Neuron (in vitro differentiated cells): ENCODE measurements at regions not wholly inside any gene's neighbourhood (a gene's known extent, or its start where the extent isn't known, plus 50 kb on each side); places are given as distances from the start of the nearest gene placed in this dataset.
A peak's percentile ranks its signal among the peaks of the same experiment; 100 is the strongest.

ENCODE experiments used
- H2AFZ ChIP-seq: one replicate; pipeline ENCODE4 v1.6.1; 2013; ENCODE audit warnings: low read depth, mild to moderate bottlenecking, inconsistent platforms, low read length, moderate library complexity
- H3K27me3 ChIP-seq: one replicate; pipeline ENCODE4 v1.6.1; 2013; ENCODE audit warnings: low read length; ENCODE audit not compliant: insufficient read depth
- H3K36me3 ChIP-seq: one replicate; pipeline ENCODE4 v1.6.1; 2013; ENCODE audit warnings: low read length; ENCODE audit not compliant: insufficient read depth
- H3K4me1 ChIP-seq: one replicate; pipeline ENCODE4 v1.6.1; 2013; ENCODE audit warnings: low read length; ENCODE audit not compliant: insufficient read depth
- H3K4me3 ChIP-seq: 2 replicates; pipeline ENCODE4 v1.5.1; 2013; ENCODE audit warnings: mild to moderate bottlenecking, low read length, moderate library complexity
- H3K9me3 ChIP-seq: one replicate; pipeline ENCODE4 v1.6.1; 2013; ENCODE audit warnings: low read length

GRCh38 chr13:38415233-38415632 lies 65.6 kb downstream of the UFM1 start:
- H3K4me1 ChIP-seq, result no peaks in the 10 kb centered on the region
- no peaks in the 10 kb centered on the region for H3K9me3 ChIP-seq
- H3K4me3 ChIP-seq, result no peak overlapping the region
- H2AFZ ChIP-seq, result no peak overlapping the region
- H3K36me3 ChIP-seq, result no peaks in the 10 kb centered on the region
- no peaks in the 10 kb centered on the region for H3K27me3 ChIP-seq

GRCh38 chr13:38417241-38417640 lies 67.6 kb downstream of the UFM1 start:
- H3K36me3 ChIP-seq, result no peaks in the 10 kb centered on the region
- H3K4me1 ChIP-seq, result no peaks in the 10 kb centered on the region
- H3K4me3 ChIP-seq, result no peak overlapping the region
- H3K27me3 ChIP-seq, result no peaks in the 10 kb centered on the region
- H3K9me3 ChIP-seq, result no peaks in the 10 kb centered on the region
- H2AFZ ChIP-seq, result no peak overlapping the region

GRCh38 chr13:38417727-38418126 lies 68.1 kb downstream of the UFM1 start:
- H3K4me1 ChIP-seq, result no peaks in the 10 kb centered on the region
- H2AFZ ChIP-seq, result no peak overlapping the region
- no peak overlapping the region for H3K4me3 ChIP-seq
- no peaks in the 10 kb centered on the region for H3K36me3 ChIP-seq
- no peaks in the 10 kb centered on the region for H3K27me3 ChIP-seq
- no peaks in the 10 kb centered on the region for H3K9me3 ChIP-seq

GRCh38 chr13:38418286-38418685 lies 68.6 kb downstream of the UFM1 start:
- Histone ChIP-seq H3K4me3 (no peak overlapping the region), H2AFZ (no peak overlapping the region), H3K9me3 (no peaks in the 10 kb centered on the region), H3K27me3 (no peaks in the 10 kb centered on the region), H3K36me3 (no peaks in the 10 kb centered on the region), H3K4me1 (no peaks in the 10 kb centered on the region)

DNA sequence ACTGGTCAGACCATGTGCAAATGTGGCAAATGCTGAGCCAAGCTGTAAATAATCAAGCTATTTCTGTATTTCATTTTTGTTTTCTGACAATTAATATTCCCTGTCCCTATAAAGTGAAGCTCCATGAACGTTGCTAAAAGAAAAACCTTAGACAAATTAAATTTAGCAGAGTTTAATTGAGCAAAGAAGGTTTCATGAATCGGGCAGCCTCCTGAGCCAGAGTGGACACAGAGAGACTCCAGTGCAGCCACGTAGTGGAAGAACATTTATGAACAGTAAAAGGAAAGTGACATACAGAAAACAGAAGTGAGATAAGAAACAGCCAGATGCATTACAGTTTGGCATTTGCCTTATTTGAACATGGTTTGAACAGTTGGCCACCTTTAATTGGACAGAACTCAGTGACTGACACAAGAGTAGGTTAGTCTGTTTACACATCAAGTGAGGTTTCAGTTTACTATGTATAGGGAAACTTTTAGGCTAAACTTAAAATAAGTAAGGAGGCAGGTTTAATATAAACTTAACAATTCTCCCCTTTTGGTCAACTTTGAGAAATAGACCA lies 69.7 kb downstream of the UFM1 start:
- Histone ChIP-seq H3K36me3 (no peaks in the 10 kb centered on the region), H3K27me3 (no peaks in the 10 kb centered on the region), H2AFZ (no peak overlapping the region), H3K4me1 (no peaks in the 10 kb centered on the region), H3K4me3 (no peak overlapping the region), H3K9me3 (no peaks in the 10 kb centered on the region)

GRCh38 chr13:38421590-38422560 lies 72.2 kb downstream of the UFM1 start:
- no peaks in the 10 kb centered on the region for H3K36me3 ChIP-seq
- H2AFZ ChIP-seq, result no peak overlapping the region
- no peaks in the 10 kb centered on the region for H3K9me3 ChIP-seq
- H3K4me3 ChIP-seq, result no peak overlapping the region
- H3K27me3 ChIP-seq, result no peaks in the 10 kb centered on the region
- no peaks in the 10 kb centered on the region for H3K4me1 ChIP-seq

DNA sequence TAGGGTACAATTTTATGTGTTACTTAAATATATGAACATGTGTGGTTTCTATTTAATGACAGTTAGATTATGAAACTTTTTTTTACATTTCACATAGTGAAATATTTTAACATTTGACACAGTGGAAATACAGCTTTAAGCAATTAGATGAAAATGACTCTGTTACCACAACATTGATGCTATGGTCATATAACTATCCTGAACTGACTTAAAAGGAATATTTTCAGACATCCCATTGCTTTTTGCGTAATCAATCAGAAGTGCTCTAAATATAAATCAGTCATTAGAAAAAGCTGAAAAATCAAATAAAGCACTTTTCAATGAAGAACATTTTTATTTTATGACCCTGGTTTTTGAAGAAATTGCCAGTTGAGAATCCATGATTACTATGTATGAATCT lies 80.3 kb downstream of the UFM1 start:
- Histone ChIP-seq H3K27me3 (no peaks in the 10 kb centered on the region), H3K4me1 (no peaks in the 10 kb centered on the region), H3K4me3 (no peak overlapping the region), H3K36me3 (no peaks in the 10 kb centered on the region), H3K9me3 (no peaks in the 10 kb centered on the region), H2AFZ (no peak overlapping the region)

GRCh38 chr13:38430796-38431195 lies 81.1 kb downstream of the UFM1 start:
- Histone ChIP-seq H3K27me3 (no peaks in the 10 kb centered on the region), H3K4me1 (no peaks in the 10 kb centered on the region), H3K4me3 (no peak overlapping the region)

GRCh38 chr13:38440666-38441065 lies 91.0 kb downstream of the UFM1 start:
- no peak overlapping the region for H2AFZ ChIP-seq
- no peak overlapping the region for H3K4me3 ChIP-seq
- no peaks in the 10 kb centered on the region for H3K36me3 ChIP-seq
- no peaks in the 10 kb centered on the region for H3K9me3 ChIP-seq
- H3K4me1 ChIP-seq, result peaks cover 13% of the 10 kb centered on the region
- no peaks in the 10 kb centered on the region for H3K27me3 ChIP-seq

More at GRCh38 chr13:38430796-38431195, 81.1 kb downstream of the UFM1 start:
- no peaks in the 10 kb centered on the region for H3K36me3 ChIP-seq
- H3K9me3 ChIP-seq, result no peaks in the 10 kb centered on the region
- no peak overlapping the region for H2AFZ ChIP-seq

DNA sequence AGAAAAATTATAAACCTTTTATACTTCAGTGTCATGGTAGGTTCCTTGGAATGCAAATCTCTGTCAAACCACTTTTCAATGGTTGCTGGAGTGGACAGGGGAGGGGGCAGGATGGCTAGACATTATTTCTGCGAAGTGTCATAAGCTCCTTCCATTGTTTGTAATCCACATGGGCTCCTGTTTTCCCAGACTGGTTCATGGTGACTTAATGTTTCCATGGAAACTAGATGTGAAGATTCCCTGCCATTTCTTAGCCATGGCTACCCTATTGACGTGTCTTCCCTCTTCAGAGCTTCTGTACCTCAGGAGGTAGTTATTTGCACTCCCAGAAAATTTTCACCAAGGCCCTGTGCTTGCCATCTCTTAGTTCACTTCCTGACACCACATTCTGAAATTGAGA lies 95.3 kb downstream of the UFM1 start:
- Histone ChIP-seq H3K9me3 (no peaks in the 10 kb centered on the region), H3K4me3 (no peak overlapping the region), H3K27me3 (no peaks in the 10 kb centered on the region), H2AFZ (peak overlapping the region; percentile 13), H3K36me3 (no peaks in the 10 kb centered on the region), H3K4me1 (peaks cover 13% of the 10 kb centered on the region)

DNA sequence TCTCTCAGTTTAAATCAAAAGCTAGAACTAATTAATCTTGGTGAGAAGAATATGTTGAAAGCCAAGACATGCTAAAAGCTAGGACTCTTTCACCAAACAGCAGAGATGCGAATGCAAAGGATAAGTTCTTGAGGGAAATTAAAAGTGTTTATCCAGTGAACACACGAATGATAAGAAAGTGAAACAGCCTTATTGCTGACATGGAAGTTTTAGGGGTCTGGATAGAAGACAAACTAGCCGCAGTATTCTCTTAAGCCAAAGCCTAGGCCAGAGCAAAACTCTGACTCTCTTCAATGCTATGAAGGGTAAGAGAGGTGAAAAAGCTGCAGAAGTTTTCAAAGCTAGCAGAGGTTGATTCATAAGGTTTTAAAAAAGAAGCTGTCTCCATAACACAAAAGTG lies 103.0 kb downstream of the UFM1 start:
- no peak overlapping the region for H3K4me3 ChIP-seq
- no peaks in the 10 kb centered on the region for H3K9me3 ChIP-seq
- H3K4me1 ChIP-seq, result no peaks in the 10 kb centered on the region
- H3K27me3 ChIP-seq, result no peaks in the 10 kb centered on the region
- no peaks in the 10 kb centered on the region for H3K36me3 ChIP-seq
- no peak overlapping the region for H2AFZ ChIP-seq

- Histone ChIP-seq H3K4me3 (no peak overlapping the region), H3K9me3 (no peaks in the 10 kb centered on the region), H2AFZ (no peak overlapping the region), H3K4me1 (no peaks in the 10 kb centered on the region), H3K36me3 (no peaks in the 10 kb centered on the region), H3K27me3 (no peaks in the 10 kb centered on the region)
These were observed 113.0 kb downstream of the UFM1 start for GRCh38 chr13:38462605-38463004.

DNA sequence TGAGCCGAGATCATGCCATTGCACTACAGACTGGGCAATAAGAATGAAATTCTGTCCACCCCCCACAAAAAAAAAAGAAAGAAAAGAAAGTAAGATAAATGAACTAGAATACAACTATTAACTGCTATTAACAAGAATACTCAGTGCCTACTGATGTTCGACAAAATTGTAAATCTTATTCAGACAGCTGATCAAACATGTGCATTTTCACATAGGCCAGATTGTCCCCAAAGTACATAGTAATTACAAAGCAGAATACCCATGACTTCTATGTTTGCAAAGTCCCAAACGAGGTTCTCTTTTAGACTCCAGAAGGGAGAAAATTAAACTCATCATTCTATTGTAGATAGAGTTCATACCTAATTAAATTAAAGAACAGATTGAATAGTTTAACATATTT lies 113.4 kb downstream of the UFM1 start:
- Histone ChIP-seq H3K9me3 (no peaks in the 10 kb centered on the region), H3K36me3 (no peaks in the 10 kb centered on the region), H3K27me3 (no peaks in the 10 kb centered on the region), H3K4me1 (no peaks in the 10 kb centered on the region), H2AFZ (no peak overlapping the region), H3K4me3 (no peak overlapping the region)
